Stimulated activated CD8-positive, alpha-beta memory T cell treated with anti-CD3 and anti-CD28 coated beads, Interleukin-12 subunit alpha, Interleukin-12 subunit beta, amount 100 ng/mL, for 24 hours (primary cell): ENCODE measurements at regions not wholly inside any gene's neighbourhood (a gene's known extent, or its start where the extent isn't known, plus 50 kb on each side); places are given as distances from the start of the nearest gene placed in this dataset.
"Not testable (repeated sequence)": the region's sequence is repeated elsewhere in the genome, so short reads cannot be mapped to it uniquely, and the experiment has no call there.

Source experiments
- DNase-seq: peaks from one replicate; pipeline ENCODE4 v3.0.0-alpha.2; 2020; ENCODE audit errors: extremely low read depth

- DNase-seq, result no peak
Observed at GRCh38 chr1:198934426-198934825, 295.6 kb downstream of the PTPRC start.

- peak; percentile 28 for DNase-seq
Observed at GRCh38 chr1:198934901-198935305, 296.1 kb downstream of the PTPRC start.

DNA sequence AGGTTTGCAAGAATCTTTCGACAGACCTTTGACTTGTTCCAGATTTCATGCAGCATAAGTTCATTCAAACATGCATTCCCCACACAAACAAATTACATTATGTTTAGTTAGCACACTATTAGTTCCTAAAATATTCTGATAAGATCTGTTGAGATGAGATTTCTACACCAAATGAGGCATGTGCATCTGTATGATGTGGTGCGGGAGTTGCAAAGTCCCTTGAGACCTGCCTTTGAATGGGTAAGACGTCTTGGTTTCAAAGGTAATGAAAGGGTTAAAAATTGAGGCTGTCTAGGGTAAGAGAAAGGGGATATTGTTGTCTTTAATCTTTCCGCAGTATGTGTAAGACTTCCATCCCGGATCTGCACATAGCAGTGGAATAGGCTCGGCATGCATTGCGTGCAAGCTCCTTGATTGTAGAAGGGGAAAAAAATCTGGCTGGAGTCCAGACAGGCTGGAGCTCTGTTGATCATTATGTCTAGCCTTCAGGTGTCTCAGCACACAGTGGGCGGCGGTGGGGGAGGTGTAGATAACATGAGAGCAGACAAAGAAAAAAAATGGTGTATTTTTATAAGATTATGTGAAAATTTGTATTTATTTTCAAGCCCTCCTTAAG lies 296.6 kb downstream of the PTPRC start:
- DNase-seq, result peak; percentile 24

DNA sequence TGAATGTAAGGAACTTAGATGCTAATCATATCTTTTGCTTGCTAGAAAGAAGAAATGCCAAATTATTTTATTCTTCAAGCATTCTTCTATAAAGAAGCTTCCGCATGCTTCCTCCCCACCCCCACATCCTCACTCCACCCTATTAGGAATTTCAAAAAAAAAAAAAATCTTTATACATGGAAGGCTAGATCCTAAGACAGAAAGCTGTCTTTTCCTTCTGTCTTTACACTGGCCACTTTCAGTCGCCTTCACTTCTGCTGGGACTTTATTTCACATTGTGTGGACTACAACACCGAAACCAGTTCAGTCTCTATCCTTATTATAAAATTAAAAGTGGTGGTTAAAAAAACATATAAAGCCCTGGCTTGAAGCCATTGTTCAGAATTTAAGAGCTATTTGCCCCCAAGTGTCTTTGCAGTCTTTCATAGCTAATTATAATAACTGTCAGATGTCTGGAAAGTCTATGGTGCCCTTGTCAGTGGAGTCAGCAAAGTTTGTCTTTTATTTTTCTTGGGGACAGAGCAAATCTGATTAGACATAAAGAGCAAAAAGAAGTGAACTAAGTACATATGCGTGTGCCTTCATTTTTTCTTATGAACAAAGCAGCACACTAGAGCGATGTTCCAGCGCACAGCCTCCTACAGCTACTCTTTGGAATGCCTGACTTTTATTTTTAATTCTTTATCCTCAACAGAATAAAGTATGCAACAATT lies 297.7 kb downstream of the PTPRC start:
- DNase-seq, result no peak

DNA sequence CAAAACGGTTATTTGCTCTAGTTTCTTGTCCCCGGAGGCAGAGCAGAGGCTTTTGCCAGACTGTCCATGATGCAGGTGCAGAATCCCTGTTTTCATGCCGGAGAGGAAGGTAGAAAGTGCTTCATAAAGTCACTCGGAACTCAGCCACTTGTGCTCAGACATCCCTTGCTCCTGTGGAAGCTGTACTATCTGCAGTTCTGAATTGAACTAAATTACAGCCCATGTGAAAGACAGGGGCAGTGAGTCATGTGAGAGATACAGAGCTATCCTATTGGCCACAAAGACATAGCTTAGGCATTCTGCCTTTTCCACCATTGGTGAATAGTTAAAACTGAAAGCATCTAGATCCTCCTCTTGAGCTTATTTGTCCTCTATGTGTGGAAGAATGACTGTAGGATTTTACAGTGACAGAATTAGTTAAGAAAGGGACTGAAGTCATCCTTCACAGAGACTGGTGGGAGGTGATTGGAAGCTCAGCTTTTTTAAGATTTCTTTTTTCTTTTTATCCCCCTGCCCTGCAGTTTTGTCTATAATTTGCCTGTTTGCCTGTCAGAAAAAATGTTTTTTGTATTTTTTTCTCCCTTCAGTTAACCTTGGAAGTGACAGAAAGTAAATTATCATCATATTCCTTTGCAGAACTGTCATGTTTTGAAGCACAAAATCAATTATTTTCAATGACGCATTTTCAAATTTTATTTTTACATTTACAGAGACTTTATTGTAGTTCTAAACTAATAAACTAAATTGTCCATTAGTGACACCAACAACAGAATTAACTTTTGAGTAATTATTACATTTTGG lies 298.6 kb downstream of the PTPRC start:
- no peak for DNase-seq

- DNase-seq, result no peak
Observed at GRCh38 chr1:198939286-198939685, 300.4 kb downstream of the PTPRC start.

DNA sequence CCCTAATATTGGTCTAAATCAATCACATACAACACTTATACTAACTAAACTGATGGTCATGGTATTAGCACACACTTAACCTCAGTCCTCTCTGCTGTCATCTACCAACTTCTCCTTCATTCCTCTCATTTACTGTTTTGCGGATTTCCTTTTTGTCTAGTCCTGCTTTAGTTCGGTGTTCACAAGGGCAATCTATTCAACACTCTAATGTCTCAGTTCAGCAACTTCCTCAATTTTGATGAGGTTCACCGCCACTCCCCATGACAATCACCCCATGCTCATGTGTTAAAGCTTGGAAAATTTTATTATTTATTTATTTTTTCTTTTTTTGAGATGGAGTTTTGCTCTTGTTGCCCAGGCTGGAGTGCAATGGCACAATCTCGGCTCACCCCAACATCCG lies 301.1 kb downstream of the PTPRC start:
- DNase-seq, result no peak

- DNase-seq, result no peak
Observed at GRCh38 chr1:198942466-198942865, 303.6 kb downstream of the PTPRC start.

DNA sequence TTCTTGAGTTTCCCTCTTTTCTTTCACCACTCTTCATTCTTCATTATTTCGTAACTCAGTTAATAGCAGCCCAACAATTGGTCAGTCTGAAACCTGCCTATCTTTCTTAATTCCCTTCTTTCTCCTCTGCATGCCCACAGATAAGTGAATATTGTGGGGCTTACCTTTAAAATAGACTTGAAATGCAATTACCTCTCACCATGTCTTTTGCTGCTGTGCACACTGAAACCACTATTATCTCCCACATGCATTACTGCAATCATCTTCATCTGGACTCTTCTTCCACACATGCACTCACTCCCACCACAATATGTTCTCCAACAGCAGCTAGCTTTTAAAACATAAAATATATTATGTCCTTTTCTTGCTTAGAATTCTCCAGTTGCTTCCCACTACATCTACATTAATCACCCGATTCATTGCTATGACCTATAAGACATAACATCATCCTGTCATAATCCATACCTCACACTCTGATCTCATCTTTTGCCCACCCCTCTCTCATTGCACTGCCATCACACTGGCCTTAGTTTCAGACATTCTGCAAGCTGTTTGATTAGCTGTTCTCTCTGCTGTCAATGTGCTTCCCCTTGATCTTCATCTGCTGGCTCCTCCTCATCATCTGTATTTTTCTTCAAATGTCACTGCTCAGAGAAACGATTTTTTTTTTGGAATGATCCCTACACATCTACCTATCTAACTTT lies 304.8 kb downstream of the PTPRC start:
- DNase-seq, result no peak

DNA sequence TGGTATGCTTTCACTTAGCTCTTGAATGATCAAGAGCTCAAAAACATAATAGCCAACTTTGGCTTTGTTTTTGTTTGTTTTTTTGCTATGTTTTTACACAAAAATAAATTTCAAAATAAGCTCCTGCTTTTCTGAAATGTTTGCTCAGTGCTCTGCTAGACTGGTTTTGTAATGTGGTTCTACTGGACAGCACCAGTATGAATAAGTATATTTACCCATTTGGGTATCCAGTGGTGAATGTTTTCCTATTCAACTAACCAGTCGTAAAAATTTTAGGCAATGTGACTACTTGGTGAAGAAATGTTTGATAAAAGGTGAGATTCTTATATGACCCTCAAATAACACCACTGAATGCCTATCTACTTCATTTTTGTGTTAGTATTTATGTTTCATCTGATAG lies 308.6 kb downstream of the PTPRC start:
- DNase-seq, result no peak

DNA sequence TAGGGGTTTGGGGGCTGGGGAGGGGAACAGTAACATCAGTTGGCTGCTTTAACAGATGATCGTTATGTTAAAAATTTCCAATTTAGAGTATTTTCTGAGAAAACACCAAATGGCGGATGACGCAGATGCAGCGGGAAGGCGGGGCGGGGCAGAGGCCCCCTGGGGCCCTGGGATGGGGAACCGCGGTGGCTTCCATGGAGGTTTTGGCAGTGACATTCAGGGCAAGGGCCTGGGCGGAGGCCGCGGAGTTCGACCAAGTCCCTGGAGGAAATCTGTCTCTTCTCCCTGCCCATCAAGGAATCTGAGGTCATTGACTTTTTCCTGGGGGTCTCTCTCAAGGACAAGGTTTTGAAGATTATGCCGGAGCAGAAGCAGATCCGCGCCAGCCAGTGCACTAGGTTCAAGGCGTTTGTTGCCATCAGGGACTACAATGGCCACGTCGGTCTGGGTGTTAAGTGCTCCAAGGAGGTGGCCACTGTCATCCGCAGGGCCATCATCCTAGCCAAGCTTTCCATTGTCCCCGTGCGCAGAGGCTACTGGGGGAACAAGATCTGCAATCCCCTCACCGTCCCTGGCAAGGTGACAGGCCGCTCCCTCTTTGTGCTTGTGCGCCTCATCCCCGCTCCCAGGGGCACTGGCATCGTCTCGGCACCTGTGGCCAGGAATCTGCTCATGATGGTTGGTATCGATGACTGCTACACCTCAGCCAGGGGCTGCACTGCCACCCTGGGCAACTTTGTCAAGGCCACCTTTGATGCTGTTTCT lies 310.2 kb downstream of the PTPRC start:
- no peak for DNase-seq

DNA sequence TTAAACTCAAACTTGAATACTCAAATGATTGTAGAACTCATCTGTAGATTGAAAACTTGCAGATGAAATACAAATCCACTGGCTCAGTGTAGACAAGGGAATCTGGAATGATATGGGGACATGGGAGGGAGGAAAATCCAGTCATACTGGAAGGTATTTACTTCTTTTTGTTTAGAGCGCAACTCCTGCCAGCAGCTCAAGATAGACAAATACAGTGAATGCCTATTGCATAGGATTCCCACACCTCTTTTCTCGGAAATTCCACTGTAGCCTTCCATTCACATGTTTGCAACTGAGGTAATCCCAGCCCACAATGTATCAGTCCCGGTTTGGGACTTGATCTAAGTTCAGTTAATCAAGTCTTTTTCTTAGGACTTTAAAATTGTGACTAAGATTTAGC lies 311.2 kb downstream of the PTPRC start:
- DNase-seq, result no peak

GRCh38 chr1:198955085-198955484 lies 316.2 kb downstream of the PTPRC start:
- DNase-seq, result no peak

DNA sequence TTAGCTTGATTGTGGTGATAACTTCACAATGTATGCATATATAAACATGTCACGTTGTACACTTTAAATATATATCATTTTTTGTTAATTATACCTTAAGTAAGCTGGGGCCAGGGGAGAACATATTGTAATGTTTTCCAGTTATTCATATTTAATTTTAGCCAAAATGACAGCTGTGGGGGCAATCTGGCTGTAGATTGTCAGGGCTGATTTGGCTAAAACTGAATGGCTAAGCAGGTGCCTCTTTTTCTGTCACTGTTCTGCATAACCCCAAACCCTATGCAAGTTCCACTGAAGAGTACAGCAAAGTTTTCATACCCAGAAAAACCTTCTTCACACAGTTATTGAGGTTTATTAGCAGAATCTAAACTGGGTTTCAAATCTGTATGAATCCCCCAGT lies 318.2 kb downstream of the PTPRC start:
- DNase-seq, result no peak

GRCh38 chr1:198959032-198959431 lies 320.2 kb downstream of the PTPRC start:
- DNase-seq, result no peak

GRCh38 chr1:198959676-198960075 lies 320.8 kb downstream of the PTPRC start:
- DNase-seq, result no peak

- DNase-seq, result not testable (repeated sequence)
Observed at GRCh38 chr1:198963796-198964195, 325.0 kb downstream of the PTPRC start.

DNA sequence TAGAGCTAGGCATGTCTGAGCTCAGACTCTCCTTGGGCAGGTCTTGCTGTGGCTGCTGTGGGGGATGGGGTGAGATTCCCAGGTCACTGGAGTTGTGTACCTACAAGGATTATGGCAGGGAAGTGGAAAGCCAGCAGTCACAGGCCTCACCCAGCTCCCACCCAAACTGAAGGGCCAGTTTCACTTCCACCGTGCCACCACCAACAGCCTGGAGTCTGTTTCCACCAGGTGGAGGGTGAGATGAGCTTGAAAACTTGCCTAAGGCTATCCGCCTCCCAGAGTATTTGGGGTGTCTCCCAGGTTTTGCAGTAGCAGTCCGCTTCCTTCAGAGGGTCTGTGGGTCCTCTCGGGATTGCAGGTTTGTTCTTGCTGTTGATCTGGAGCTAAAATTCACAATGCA lies 327.7 kb downstream of the PTPRC start:
- no peak for DNase-seq

DNA sequence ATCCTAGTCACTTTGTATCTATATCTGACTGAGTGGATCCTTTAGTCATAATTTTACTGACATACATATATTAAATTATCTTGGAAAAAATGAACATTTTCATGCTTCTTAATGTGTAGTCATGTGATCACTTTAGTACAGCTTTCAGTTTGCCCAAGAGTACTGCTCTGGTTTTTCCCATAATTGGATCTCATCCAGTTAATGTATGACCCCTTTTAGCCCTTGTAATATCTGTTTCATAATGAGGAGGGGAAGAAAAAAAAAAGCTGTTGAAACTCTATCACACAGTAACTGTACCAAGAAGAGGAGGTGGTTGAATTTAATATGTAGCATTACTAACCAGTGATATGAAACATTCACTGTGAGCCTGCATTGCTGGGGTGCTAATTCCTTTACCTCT lies 328.7 kb downstream of the PTPRC start:
- no peak for DNase-seq

DNA sequence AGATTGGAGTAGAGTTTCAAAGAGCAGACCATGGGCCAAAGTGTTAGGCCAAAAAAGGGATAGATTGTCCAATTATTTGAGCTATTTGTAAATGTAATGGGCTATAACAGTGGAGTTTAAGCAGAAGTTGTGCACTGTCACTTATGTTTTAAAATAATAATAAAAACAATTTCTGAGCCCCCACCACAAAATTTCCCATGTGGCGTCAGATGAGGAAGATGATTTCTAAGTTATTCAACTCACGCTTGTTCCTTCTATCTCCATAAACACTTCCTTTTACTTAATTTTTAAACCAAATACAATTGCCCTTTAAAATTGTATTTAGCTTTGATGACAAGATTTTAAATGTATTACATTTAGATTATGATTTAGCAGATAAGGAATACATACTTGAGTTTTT lies 330.0 kb downstream of the PTPRC start:
- no peak for DNase-seq

DNA sequence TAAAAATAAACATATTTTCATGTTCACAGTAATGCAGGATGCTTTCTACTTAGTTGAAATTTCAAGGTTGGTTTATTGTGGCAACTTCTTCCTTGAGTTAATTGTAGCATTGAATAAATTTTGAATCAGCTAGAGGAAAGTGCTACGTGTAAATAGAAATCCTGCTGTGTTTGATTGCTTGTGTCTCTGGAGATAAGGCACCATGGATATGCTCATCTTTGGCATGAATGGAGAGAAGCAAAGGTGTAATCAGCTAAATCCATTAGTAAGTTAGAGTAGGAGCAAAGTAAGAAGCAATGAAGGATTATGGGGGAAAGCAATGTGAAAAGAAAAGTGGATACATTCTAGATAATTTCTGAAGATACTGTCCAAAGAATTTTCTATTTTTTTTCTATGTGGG lies 331.1 kb downstream of the PTPRC start:
- no peak for DNase-seq

DNA sequence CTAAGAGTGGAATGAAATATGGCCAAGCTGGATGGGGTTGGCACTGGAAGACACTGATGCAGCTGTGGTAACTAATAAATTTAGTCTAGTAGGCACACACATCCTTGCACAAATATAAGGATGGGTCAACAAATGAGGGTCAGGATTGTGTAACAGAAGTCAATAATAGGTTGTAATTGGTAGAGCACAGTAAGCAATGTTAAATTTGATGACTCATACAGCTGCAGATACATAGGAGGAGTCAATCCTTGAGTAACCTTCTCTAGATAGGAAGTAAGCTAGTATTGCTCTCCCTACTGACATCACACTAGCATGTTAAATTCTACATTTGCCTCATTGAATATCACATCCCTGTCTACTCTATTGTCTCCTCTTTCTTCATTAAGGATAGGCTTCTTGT lies 332.1 kb downstream of the PTPRC start:
- DNase-seq, result no peak
